ENCODE measurements at regions not wholly inside any gene's neighbourhood (a gene's known extent, or its start where the extent isn't known, plus 50 kb on each side); places are given as distances from the start of the nearest gene placed in this dataset.

DNA sequence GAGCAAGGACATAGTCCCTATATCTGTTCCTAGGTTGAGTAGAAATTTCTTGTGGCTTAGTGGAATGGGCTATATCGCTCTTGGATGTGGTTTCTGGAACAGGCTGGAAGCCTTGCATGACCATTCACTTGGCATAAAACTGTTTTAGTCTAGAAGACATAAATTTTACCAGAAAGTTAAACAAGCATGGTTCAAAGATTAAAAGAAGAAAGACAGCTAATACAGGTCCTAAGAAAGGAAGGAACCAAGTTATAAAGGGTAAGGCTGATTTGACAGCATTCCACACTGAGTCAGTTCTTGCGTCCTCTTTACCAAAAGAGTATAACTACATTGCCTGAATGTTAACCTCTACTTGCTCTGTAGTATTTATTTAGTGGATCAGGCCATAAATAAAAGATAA lies 724.2 kb downstream of the SORCS1 start:
- no peaks in the 10 kb centered on the region for H3K4me1 ChIP-seq (ENCODE audit: control insufficient read depth in 5 of 5, insufficient read depth in 5 of 5, low read length in 5 of 5)
- H3K36me3 ChIP-seq (ENCODE audit: control insufficient read depth in 4 of 4, insufficient read depth in 4 of 4, low read length in 4 of 4) = no peaks in the 10 kb centered on the region
- DNase-seq (no peak), ATAC-seq (ENCODE audit: insufficient read depth, low FRiP score) (no peak)
- no peaks in the 10 kb centered on the region for H3K9me3 ChIP-seq (ENCODE audit: control insufficient read depth in 4 of 4, insufficient read depth in 3 of 4, low read length in 3 of 4)
- no peak overlapping the region for H3K4me3 ChIP-seq
- WGBS, 2 donors = 84 to 90% methylated on average over 2 of the region's 2 CpGs
- no peak overlapping the region for H3K9ac ChIP-seq (ENCODE audit: insufficient read depth in 1 of 2, low read length in 2 of 2)
- TF ChIP-seq, protein P1, sequence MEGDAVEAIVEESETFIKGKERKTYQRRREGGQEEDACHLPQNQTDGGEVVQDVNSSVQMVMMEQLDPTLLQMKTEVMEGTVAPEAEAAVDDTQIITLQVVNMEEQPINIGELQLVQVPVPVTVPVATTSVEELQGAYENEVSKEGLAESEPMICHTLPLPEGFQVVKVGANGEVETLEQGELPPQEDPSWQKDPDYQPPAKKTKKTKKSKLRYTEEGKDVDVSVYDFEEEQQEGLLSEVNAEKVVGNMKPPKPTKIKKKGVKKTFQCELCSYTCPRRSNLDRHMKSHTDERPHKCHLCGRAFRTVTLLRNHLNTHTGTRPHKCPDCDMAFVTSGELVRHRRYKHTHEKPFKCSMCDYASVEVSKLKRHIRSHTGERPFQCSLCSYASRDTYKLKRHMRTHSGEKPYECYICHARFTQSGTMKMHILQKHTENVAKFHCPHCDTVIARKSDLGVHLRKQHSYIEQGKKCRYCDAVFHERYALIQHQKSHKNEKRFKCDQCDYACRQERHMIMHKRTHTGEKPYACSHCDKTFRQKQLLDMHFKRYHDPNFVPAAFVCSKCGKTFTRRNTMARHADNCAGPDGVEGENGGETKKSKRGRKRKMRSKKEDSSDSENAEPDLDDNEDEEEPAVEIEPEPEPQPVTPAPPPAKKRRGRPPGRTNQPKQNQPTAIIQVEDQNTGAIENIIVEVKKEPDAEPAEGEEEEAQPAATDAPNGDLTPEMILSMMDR (IDR thresholded peaks at IDR 0.05; ENCODE audit: control extremely low read depth, extremely low read depth) = no peak
- H3K27ac ChIP-seq (ENCODE audit: low read depth in 1 of 2, low read length in 1 of 2) = no peak overlapping the region
- H3K27me3 ChIP-seq (ENCODE audit: control insufficient read depth in 3 of 3, insufficient read depth in 3 of 3, low read length in 2 of 3) = no peaks in the 10 kb centered on the region

DNA sequence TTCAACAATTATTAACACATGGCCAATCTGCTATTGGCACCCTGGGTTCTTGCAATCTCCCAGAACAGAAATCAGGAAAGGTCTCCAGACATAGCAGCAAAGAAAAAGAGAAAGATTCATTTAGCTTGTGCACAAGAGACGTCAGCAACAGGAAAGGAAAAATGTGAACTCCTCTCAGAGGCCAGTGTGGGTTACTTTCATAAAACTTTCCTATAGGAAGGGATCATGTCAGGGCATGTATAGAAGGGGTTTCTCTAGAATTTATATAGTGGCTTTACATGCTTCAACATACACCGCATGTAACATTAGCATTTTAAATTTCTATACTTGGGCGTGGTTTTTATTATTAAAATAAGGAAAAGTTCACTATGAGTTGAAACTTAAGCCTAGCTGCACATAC lies 725.1 kb downstream of the SORCS1 start:
- Histone ChIP-seq H3K27ac (ENCODE audit: low read depth in 1 of 2, low read length in 1 of 2) (no peak overlapping the region), H3K27me3 (ENCODE audit: control insufficient read depth in 3 of 3, insufficient read depth in 3 of 3, low read length in 2 of 3) (no peaks in the 10 kb centered on the region), H3K36me3 (ENCODE audit: control insufficient read depth in 4 of 4, insufficient read depth in 4 of 4, low read length in 4 of 4) (no peaks in the 10 kb centered on the region), H3K4me1 (ENCODE audit: control insufficient read depth in 5 of 5, insufficient read depth in 5 of 5, low read length in 5 of 5) (no peaks in the 10 kb centered on the region), H3K9ac (ENCODE audit: insufficient read depth in 1 of 2, low read length in 2 of 2) (no peak overlapping the region), H3K9me3 (ENCODE audit: control insufficient read depth in 4 of 4, insufficient read depth in 3 of 4, low read length in 3 of 4) (peaks cover 0 to 4% (median 0%) of the 10 kb centered on the region in 4 donors), H3K4me3 (no peak overlapping the region)
- DNase-seq (no peak), ATAC-seq (ENCODE audit: insufficient read depth, low FRiP score) (no peak)
- 72 to 73% methylated on average over 3 of the region's 3 CpGs for WGBS, 2 donors
- TF ChIP-seq, protein P1 (IDR thresholded peaks at IDR 0.05; ENCODE audit: control extremely low read depth, extremely low read depth) = no peak

DNA sequence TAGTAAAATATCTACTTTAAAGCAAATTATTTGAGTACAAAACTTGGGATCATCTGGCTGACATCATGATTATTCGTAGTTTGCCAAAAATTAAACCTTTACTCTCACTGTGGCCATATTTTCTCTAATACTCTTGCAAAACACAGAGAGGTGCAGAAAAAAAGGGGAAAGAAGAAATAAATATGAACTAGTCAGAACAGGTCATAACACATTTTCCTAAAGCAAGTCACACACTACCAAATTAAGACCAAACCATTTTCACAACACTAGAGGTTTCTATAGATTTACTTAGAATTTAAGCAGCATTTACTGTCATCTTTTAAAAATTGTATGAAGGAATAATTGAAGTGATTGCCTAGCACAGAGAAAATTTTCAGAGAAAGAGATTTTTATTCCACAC lies 726.1 kb downstream of the SORCS1 start:
- Histone ChIP-seq H3K4me3 (no peak overlapping the region), H3K9me3 (ENCODE audit: control insufficient read depth in 4 of 4, insufficient read depth in 3 of 4, low read length in 3 of 4) (peaks cover 0 to 4% (median 0%) of the 10 kb centered on the region in 4 donors), H3K9ac (ENCODE audit: insufficient read depth in 1 of 2, low read length in 2 of 2) (no peak overlapping the region), H3K27ac (ENCODE audit: low read depth in 1 of 2, low read length in 1 of 2) (no peak overlapping the region), H3K36me3 (ENCODE audit: control insufficient read depth in 4 of 4, insufficient read depth in 4 of 4, low read length in 4 of 4) (no peaks in the 10 kb centered on the region), H3K27me3 (ENCODE audit: control insufficient read depth in 3 of 3, insufficient read depth in 3 of 3, low read length in 2 of 3) (no peaks in the 10 kb centered on the region), H3K4me1 (ENCODE audit: control insufficient read depth in 5 of 5, insufficient read depth in 5 of 5, low read length in 5 of 5) (no peaks in the 10 kb centered on the region)
- DNase-seq = no peak
- no peak for ATAC-seq (ENCODE audit: insufficient read depth, low FRiP score)
- TF ChIP-seq, protein P1 (IDR thresholded peaks at IDR 0.05; ENCODE audit: control extremely low read depth, extremely low read depth) = no peak
- WGBS, 2 donors = 65 to 81% methylated on average over 1 of the region's 1 CpG

DNA sequence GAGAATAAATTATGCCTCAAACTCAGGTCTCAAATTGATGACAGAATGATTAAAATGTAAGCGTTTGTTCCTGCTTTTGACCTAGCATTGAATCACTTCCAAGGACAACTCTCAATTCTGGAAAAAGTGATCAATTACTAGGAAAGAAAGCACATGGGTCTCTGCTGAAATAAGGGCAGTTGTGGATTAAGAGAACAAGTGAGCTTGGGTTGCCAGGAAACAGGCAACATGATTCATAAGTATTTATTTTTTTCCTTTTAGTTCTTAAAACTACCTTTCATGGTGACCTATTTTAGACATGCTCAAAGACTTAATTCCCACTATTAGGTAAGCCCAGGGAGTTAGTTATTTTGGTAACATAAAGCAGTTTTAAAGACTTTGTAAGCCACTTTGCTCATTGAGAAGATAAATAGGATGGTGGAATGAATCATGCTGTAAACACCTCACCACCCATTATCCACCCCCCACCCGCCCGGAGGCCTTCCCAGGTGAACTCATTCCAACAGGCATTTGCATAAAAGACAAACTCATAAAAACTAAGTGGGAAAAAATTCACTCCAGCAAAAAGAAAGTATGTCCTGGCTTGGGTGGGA lies 728.3 kb downstream of the SORCS1 start:
- H3K27ac ChIP-seq (ENCODE audit: low read depth in 1 of 2, low read length in 1 of 2) = no peak overlapping the region
- no peak for DNase-seq
- no peaks in the 10 kb centered on the region for H3K36me3 ChIP-seq (ENCODE audit: control insufficient read depth in 4 of 4, insufficient read depth in 4 of 4, low read length in 4 of 4)
- H3K27me3 ChIP-seq (ENCODE audit: control insufficient read depth in 3 of 3, insufficient read depth in 3 of 3, low read length in 2 of 3) = no peaks in the 10 kb centered on the region
- no peak overlapping the region for H3K4me3 ChIP-seq
- TF ChIP-seq, protein P1 (IDR thresholded peaks at IDR 0.05; ENCODE audit: control extremely low read depth, extremely low read depth) = no peak
- H3K9ac ChIP-seq (ENCODE audit: insufficient read depth in 1 of 2, low read length in 2 of 2) = no peak overlapping the region
- H3K4me1 ChIP-seq (ENCODE audit: control insufficient read depth in 5 of 5, insufficient read depth in 5 of 5, low read length in 5 of 5) = no peaks in the 10 kb centered on the region
- 83 to 90% methylated on average over 3 of the region's 3 CpGs for WGBS, 2 donors
- peaks cover 0 to 4% (median 0%) of the 10 kb centered on the region in 4 donors for H3K9me3 ChIP-seq (ENCODE audit: control insufficient read depth in 4 of 4, insufficient read depth in 3 of 4, low read length in 3 of 4)
- ATAC-seq (ENCODE audit: insufficient read depth, low FRiP score) = no peak

Measured in lung (tissue), 11 donors.